ENCODE measurements at regions not wholly inside any gene's neighbourhood (a gene's known extent, or its start where the extent isn't known, plus 50 kb on each side); places are given as distances from the start of the nearest gene placed in this dataset.
A peak's percentile ranks its signal among the peaks of the same experiment; 100 is the strongest.

GRCh38 chr3:118435851-118436350 lies 598.7 kb downstream of the IGSF11 start:
- peaks cover 27% of the 10 kb centered on the region for H3K4me1 Mint-ChIP-seq
- H3K4me3 Mint-ChIP-seq, result no peak overlapping the region
- Histone ChIP-seq H3K9me3 (ENCODE audit: control insufficient read depth, low read length) (no peaks in the 10 kb centered on the region), H3K27ac (ENCODE audit: low read depth, low read length) (no peak overlapping the region), H3K27me3 (ENCODE audit: control insufficient read depth, insufficient read depth, low read length, poor library complexity, severe bottlenecking) (no peaks in the 10 kb centered on the region), H3K36me3 (ENCODE audit: control insufficient read depth, insufficient read depth, low read length) (no peaks in the 10 kb centered on the region), H3K4me3 (ENCODE audit: low read length) (no peak overlapping the region), H3K4me1 (ENCODE audit: control insufficient read depth, insufficient read depth, low read length) (peaks cover 11% of the 10 kb centered on the region), H3K9ac (ENCODE audit: extremely low read depth, low read length, poor library complexity, severe bottlenecking) (no peak overlapping the region)
- no peaks in the 10 kb centered on the region for H3K36me3 Mint-ChIP-seq (ENCODE audit: low read depth)
- no peak for DNase-seq
- 71 to 77% methylated on average over 1 of the region's 1 CpG for WGBS, 2 experiments (ENCODE audit: insufficient coverage in 1 of 2, insufficient read length in 1 of 2)
- H3K9me3 Mint-ChIP-seq, result no peaks in the 10 kb centered on the region
- TF ChIP-seq CTCF (conservative IDR thresholded peaks at IDR 0.05), result no peak
- H3K27me3 Mint-ChIP-seq (ENCODE audit: insufficient read depth), result no peaks in the 10 kb centered on the region
- peak overlapping the region; percentile 2 for H3K27ac Mint-ChIP-seq

GRCh38 chr3:118436697-118437262 lies 597.9 kb downstream of the IGSF11 start:
- H3K27me3 ChIP-seq (ENCODE audit: control insufficient read depth, insufficient read depth, low read length, poor library complexity, severe bottlenecking), result no peaks in the 10 kb centered on the region
- H3K9me3 Mint-ChIP-seq, result no peaks in the 10 kb centered on the region
- TF ChIP-seq CTCF (conservative IDR thresholded peaks at IDR 0.05), result no peak

DNA sequence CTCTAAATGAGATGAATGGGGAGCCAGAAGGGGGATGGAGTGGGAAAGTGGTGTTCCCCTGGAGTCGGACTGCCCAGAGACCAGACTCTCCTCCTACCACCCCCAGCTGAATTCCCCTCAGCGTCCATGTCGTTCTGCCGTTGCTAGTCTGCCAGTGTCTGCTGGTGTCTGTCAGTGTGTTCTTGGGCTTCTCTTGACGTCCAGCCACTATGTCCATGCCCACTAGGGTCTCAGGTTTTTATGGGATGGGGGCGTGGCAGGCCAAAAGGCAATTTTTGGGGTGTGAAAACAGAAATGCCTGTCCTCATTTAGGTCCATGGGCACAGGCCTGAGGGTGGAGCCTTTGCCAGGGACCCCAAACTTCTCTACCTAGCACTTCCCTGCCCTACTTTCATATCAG lies 589.6 kb downstream of the IGSF11 start:
- H3K27me3 ChIP-seq (ENCODE audit: control insufficient read depth, insufficient read depth, low read length, poor library complexity, severe bottlenecking), result no peaks in the 10 kb centered on the region
- Mint-ChIP-seq H3K36me3 (ENCODE audit: low read depth) (no peaks in the 10 kb centered on the region), H3K4me1 (no peaks in the 10 kb centered on the region), H3K9me3 (peaks cover 5% of the 10 kb centered on the region), H3K27ac (no peak overlapping the region), H3K27me3 (ENCODE audit: insufficient read depth) (no peaks in the 10 kb centered on the region), H3K4me3 (no peak overlapping the region)
- no peak for TF ChIP-seq CTCF (conservative IDR thresholded peaks at IDR 0.05)
- H3K36me3 ChIP-seq (ENCODE audit: control insufficient read depth, insufficient read depth, low read length), result no peaks in the 10 kb centered on the region
- H3K4me3 ChIP-seq (ENCODE audit: low read length), result no peak overlapping the region
- no peaks in the 10 kb centered on the region for H3K9me3 ChIP-seq (ENCODE audit: control insufficient read depth, low read length)
- 83 to 94% methylated on average over 1 to 6 of the region's 6 CpGs for WGBS, 2 experiments (ENCODE audit: insufficient coverage in 1 of 2, insufficient read length in 1 of 2)
- H3K4me1 ChIP-seq (ENCODE audit: control insufficient read depth, insufficient read depth, low read length), result no peaks in the 10 kb centered on the region
- H3K27ac ChIP-seq (ENCODE audit: low read depth, low read length), result no peak overlapping the region
- DNase-seq, result no peak
- no peak overlapping the region for H3K9ac ChIP-seq (ENCODE audit: extremely low read depth, low read length, poor library complexity, severe bottlenecking)

More at GRCh38 chr3:118436697-118437262, 597.9 kb downstream of the IGSF11 start:
- WGBS, 2 experiments (ENCODE audit: insufficient coverage in 1 of 2, insufficient read length in 1 of 2), result 11% methylated on average over 1 of the region's 1 CpG; no CpG with 5 or more reads in 1 of the 2 experiments
- Mint-ChIP-seq H3K36me3 (ENCODE audit: low read depth) (no peaks in the 10 kb centered on the region), H3K27ac (peak overlapping the region; percentile 11), H3K4me1 (peaks cover 27% of the 10 kb centered on the region), H3K27me3 (ENCODE audit: insufficient read depth) (no peaks in the 10 kb centered on the region), H3K4me3 (no peak overlapping the region)
- no peaks in the 10 kb centered on the region for H3K36me3 ChIP-seq (ENCODE audit: control insufficient read depth, insufficient read depth, low read length)
- H3K9me3 ChIP-seq (ENCODE audit: control insufficient read depth, low read length), result no peaks in the 10 kb centered on the region
- peaks cover 11% of the 10 kb centered on the region for H3K4me1 ChIP-seq (ENCODE audit: control insufficient read depth, insufficient read depth, low read length)
- no peak for DNase-seq
- no peak overlapping the region for H3K9ac ChIP-seq (ENCODE audit: extremely low read depth, low read length, poor library complexity, severe bottlenecking)
- no peak overlapping the region for H3K4me3 ChIP-seq (ENCODE audit: low read length)
- H3K27ac ChIP-seq (ENCODE audit: low read depth, low read length), result no peak overlapping the region

Measured in endodermal cell (in vitro differentiated cells).